Mucosa of gallbladder (tissue), 1 donor: ENCODE measurements at regions not wholly inside any gene's neighbourhood (a gene's known extent, or its start where the extent isn't known, plus 50 kb on each side); places are given as distances from the start of the nearest gene placed in this dataset.
"Not testable (repeated sequence)": the region's sequence is repeated elsewhere in the genome, so short reads cannot be mapped to it uniquely, and the experiment has no call there.

Experiments
- DNase-seq: peaks from one replicate; pipeline ENCODE4 v3.0.0-alpha.2; 2020; ENCODE audit warnings: low spot score
- donor health status: DM: no; HTN: no; CAD: no.

DNA sequence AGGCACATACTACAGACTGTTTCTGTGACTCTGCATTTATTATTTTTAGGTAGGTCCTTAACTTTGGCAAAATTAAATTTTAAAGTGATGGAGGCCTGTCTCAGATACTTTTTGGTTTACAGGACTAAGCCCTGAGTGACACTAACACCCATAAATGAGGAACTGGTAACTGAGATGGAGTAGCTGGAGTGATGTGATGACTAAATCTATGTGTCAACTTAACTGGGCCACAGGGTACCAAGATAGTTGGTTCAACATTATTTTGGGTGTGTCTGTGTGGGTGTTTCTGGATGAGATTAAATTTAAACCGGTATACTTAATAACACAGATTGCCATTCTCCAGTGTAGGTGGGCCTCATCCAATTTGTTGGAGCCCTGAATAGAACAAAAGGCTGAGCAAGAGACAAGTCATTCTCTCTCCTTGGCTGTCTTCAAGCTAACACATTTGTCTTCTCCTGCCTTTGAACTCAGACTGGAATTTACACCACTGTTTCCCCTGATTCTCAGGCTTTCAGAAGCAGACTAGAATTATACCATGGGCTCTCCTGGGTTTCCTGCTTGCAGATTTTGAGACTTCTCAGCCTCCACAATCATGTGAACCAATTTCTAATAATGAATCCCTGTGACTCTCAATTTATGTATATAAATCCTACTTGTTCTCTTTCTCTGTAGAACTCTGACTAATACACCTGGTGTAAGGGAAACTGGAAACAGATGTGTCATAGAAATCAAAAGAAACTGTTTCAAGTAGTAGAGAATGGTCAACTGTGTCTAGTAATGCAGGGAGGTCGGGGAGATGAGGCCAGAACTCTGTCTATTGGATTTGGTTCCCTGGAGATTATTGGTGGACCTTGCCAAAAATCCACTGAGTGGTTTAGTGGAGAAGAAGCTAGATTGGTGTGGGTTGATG is 579.2 kb downstream of the EPM2A start:
- DNase-seq = no peak

DNA sequence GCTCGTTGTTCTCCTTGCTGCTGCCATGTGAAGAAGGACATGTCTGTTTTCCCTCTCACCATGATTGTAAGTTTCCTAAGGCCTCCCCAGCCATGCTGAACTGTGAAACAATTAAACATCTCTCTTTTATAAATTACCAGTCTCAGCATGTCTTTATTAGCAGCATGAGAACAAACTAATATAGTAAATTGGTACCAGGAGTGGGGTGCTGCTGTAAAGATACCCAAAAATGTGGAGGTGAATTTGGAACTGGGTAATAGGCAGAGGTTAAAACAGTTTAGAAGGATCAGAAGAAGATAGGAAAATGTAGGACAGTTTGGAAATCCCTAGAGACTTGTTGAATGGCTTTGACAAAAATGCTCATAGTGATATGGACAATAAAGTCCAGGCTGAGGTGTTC is 576.7 kb downstream of the EPM2A start:
- DNase-seq = not testable (repeated sequence)

DNA sequence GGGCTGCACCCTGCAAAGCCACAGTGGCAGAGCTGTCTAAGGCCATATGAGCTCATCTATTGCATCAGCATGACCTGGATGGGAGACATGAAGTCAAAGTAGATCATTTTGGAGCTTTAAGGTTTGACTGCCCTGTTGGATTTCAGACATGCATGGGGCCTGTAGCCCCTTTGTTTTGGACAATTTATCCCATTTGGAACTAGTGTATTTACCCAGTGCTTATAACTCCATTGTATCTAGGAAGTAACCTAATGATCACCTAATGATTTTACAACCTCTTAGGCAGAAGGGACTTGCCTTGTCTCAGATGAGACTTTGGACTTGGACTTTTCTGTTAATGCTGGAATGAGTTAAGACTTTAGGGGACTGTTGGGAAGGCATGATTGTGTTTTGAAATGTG is 575.4 kb downstream of the EPM2A start:
- DNase-seq = no peak

DNA sequence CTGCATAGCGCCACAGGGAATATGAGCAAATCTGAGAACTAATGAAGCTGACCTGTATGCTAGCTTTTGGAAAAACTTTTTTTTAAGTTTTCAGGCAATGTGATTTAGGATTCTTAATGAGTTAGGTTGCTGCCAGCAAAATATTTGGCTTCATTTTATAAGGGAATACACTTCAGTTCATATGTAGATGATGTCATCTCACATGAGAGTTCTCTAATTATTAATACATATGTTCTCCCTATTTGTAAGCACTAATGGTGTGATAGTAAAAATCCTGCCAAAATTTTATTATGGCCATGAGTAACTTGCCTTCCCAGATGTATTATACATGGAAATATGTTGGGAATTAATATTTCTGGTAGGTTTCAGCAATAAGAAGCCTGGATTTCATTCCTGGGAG is 573.8 kb downstream of the EPM2A start:
- DNase-seq = no peak

DNA sequence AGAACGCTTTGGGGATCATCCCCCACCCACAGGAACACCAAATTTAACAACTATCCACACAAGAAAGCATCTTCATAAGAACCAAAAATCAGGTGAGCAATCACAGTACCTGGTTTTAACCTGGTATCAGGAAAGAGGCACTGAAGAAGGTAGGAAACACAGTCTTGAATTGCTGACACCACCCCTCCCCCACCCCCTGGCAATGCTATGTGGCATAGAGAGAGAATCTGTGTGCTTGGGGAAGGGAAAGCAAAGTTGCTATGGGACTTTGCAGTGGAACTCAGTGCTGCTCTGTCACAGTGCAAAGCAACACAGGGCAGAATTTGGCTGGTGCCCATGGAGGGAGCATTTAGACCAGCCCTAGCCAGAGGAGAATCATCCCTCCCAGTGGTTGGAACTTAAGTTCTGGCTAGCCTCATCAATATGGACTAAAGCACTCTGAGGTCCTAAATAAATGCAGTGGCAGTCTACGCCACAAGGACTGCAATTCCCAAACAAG is 565.5 kb downstream of the EPM2A start:
- DNase-seq = no peak

DNA sequence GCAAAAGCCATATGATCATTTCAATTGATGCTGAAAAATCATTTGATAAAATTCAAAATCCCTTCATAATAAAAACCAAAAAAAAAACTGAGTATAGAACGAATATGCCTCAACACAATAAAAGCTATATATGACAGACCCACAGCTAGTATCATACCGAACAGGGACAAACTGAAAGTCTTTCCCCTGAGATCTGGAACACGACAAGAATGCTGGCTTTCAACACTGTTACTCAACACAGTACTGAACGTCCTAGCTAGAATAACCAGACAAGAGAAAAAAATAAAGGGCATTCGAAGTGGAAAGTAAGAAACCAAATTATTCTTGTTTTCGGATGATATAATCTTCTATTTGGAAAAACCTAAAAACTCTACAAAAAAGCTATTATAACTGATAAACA is 559.9 kb downstream of the EPM2A start:
- DNase-seq = no peak

DNA sequence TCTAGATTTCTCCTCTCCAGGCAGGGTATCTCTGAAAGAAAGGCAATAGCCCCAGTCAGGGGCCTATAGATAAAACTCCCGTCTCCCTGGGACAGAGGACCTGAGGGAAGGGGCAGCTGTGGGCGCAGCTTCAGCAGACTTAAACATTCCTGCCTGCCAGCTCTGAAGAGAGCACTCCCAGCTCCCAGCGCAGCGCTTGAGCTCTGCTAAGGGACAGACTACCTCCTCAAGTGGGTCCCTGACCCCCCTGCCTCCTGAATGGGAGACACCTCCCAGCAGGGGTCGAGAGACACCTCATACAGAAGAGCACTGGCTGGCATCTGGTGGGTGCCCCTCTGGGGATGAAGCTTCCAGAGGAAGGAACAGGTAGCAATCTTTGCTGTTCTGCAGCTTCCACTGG is 556.9 kb downstream of the EPM2A start:
- no peak for DNase-seq

DNA sequence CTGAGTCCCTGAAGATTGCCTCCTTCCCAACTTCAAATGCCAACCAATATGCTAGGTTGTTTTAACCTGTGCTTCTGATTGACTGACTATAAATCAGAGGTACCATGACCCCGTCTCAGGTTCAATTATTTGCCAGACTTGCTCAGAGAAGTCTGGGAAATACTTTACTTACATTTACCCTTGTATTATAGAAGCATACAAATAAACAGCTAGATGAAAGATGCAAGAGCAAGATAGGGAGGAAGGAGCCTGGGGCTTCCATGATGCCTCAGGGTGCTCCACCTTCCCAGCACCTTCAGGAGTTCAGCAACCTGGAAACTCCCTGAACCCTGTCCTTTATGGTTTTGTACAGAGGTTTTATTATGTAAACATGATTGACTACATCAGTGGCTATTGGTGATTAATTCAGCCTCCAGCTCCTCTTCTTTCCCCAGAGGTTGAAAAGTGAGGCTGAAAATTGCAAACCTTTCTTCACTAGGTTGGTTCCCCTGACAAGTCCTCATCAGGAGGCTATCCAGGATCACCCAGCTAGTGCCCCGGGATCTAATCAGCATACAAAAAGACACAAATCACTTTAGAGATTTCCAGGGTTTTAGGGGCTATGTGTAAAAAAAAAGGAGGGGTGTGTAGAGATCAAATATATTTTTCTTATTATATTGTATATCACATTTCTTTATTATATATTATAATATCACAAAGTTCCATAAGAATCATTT is 547.7 kb downstream of the EPM2A start:
- no peak for DNase-seq

DNA sequence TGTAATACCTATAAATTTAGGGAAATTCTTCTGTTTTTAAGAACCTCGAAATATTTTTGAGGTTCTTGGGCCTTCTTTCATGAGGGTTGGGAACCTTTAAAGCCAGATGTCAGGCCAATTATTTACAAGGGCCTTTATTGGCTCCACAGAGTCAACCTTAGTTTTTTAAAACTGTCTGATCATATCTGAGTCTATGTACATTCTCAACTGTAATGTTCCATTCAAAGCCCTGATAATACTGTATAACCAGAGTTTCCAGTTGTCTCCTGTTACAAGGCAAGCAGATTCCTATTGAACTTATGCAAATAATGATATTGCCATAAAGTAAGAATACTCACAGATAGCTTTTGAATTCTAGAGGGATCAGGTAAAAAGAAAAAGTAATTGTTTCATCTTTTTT is 545.5 kb downstream of the EPM2A start:
- no peak for DNase-seq

DNA sequence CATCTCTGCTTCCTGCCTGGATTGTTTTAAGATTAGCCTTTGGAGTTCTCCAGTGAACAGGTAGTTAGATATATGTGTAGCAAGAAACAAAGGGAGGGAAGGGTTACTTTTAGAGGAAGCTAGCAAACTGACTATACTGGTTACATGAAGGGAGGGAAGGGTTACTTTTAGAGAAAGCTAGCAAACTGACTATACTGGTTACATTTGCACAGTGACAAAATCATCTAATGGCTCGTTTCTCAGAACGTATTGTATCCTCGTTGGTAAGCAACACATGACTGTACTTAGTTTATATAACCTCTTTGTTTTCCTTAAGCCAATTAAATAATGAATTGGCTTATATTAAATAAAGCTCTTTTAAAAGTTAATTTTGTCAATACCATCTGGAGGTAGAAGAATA is 540.9 kb downstream of the EPM2A start:
- no peak for DNase-seq

DNA sequence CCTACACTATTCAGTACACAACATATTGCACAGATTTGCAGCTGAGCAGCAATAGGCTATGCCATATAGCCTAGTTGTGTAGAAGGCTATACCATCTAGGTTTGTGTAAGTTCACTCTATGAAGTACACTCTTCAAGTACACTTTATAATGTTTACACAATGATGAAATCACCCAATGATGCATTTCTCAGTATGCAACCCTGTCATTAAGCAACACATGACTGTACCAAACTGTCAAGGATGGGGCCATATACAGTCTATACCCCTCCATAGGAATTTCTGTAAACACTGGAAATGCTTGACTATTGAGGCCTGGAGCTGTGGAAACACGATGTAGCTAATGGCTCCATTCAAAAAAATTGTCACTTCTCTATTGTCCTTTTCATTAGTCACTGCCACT is 535.4 kb downstream of the EPM2A start:
- no peak for DNase-seq

DNA sequence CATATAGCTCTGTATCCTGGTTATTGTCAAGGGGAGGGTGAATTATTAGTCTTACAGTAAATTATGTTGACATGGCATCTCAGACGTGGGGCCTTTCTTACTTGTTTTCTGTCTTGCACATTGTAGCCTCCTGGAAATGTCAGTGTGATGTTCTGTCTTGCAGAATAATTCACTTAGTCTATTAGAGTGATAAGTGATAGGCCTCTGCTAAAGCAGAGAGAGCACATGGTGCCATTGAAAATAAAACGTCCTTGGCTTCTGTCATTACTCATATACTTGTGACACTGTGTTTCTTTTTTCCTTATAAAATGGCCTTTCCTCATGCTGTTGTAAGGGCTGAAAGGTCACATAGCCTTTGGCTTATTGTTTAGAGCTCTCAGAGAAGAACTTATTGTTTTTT is 531.0 kb downstream of the EPM2A start:
- no peak for DNase-seq

DNA sequence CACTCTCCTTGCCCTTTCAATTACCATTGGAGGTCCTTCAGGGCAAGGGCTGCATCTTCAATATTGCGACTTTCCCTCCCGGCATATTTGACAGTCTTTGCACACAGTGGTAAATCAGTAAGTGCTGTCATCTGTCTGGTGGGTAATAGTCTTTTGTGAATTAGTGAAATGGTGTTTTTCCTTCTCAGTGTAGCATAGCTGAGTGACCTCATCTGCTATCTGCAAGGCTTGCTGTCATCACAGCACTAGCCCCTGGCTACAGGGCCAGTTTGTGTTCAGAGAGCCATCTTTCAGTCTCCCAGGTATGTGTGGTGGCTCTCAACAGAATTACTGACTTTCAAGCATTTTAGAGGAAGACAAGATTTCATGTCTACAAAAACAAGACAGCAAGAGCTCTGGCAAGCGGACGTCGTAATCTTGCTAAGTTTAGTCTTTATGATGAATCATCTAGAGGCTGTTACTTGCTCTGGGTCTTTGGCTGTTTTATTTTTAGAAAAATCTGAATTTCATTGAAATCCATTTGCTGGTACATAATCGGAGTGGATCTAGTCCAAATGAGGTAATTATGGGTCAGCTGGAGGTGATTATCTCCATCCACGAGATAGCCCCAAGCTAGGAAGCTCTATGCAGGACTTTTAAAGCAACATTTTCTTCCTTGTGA is 528.9 kb downstream of the EPM2A start:
- no peak for DNase-seq

DNA sequence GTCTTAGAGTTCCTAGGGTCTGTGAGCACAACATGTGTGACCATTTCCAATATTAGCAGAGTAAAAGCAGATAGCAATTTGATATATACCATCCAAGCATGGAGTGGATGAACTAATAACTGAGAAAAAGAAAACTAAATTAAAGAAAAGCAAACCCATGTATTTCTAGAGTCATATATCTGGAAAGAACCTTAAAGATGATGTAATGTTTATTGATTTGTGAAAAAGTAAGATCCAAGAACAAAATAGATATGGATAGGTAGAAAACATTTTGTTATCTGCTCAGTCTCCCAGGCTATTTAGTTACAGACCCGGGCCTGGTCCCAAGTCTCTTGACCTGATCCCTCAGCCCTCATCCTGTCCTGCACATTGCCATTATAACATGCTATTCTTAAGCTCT is 526.8 kb downstream of the EPM2A start:
- no peak for DNase-seq

DNA sequence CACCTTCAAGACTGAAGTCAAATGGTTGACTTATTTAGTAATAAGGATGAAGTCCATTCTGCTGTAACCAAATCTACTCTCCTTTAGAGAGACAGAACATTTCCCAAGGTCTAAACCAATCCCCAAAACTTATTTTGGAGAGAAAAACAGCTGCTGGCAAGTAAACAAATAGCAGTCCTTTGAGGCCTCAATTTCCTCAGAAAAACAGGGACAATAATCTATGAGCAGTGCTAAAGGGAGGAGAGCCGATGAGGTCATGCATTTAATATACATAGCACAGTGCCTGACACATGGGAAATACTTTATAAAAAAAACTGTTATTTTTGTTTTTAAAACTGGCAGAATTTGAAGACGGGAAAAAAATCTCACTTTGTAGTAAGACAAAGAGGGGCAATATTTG is 526.0 kb downstream of the EPM2A start:
- no peak for DNase-seq

DNA sequence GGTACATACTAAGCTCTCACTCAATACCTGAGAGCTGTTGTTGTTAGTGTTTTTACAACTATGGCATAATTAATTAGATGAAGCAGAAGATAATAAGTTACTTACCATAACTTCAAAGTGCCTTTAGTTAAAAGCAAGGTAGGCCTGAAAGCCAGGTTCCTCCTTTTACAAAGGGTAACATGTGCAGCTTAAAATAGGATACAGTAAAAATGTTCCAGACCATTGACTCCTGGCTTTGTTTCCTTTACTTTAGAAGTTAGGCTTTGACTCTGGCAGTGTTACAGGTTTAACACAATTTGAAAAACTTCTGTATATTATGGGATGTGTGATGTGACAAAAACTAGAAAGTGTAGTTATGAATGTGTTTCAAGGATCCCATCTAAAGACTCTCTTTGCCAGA is 522.5 kb downstream of the EPM2A start:
- no peak for DNase-seq

DNA sequence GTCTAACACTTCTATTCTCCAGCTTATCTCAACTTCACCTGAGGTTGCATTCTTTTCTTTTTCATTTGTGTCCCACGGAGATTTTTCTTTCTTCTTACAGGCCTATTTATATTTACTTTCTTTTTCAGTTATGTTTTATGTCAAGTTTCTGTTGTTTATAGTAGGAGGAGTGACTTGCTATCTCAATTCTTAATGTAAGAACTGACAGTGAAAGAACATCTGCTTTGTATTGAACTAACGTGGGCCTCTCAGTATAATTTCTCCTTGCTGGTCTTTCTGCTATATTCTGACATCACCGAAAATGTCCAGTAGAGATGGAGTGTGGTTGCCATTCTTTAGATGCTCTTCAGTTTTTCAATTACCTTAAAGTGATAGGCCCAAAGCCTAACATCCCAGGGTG is 521.7 kb downstream of the EPM2A start:
- no peak for DNase-seq

DNA sequence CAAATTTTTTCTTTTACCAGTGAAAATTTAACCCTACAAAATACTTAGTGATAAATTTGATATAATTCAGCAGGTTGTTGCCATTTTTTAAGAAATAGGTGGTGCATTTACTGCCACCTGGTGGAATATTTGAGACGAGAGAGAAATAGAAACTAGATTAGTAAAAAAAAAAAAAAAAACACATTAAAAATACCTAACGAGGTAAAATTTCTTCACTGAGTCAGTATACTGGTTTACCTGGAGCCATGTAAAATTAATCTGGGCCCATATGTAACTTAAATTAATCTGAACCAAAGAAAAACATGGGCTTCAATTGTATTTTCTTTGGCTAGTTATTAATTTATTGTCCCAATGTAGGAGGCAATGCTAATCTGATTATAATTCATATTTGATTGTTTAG is 520.8 kb downstream of the EPM2A start:
- no peak for DNase-seq

DNA sequence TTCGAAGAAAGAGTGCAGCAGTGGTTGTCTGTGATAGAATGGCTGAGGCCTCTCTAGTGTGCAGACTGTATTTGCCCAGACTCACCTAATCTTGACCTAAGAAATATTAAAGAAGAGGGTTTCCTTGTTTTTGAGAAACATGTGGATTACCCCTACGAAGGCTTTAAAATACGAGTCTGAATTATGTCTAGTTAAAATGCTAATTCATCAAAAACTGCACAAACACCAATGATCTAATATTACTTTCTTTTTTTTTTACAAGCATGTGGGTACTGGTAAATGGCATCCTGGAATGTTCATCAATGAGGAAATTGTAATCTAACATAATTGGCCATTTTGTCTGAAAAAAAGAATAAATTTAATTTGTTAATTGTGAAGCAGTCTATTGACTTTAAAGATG is 510.9 kb downstream of the EPM2A start:
- no peak for DNase-seq

DNA sequence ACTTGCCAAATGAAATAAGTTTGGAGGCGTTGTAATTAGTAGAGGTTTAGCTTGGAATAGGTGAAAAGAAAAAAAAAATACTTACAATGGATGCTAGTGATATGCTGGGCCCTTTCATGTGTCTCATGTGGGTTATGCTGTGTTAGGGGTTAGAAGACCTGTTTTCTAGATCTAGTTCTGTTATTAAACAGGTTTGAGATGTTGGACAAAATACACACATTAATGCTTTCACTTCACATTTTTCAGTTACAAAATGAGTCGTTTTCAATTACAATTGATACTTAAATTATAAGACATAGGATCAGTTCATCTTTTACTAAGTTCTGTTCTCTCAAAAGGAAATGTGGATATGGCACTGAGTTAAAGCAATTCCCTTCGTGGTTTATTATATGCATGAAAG is 509.8 kb downstream of the EPM2A start:
- DNase-seq = no peak

DNA sequence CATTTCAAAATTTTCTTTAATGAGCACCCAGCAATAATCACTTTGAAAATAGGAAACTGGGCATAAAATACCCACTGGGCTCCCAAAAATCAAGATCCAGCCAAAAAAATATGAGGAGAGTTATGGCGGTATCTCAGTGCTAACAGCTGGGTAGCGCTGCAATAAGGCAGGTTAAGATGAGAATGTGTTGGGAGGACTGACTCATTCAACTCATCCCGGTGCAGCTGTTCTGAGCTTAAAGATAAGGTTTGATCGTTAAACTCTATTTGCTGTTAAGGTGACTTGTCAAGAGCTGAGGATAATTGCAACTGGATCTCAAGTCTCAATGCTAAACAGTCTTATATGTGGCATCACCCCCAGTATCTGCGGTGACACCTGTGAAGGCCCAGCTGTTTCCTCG is 507.7 kb downstream of the EPM2A start:
- no peak for DNase-seq

DNA sequence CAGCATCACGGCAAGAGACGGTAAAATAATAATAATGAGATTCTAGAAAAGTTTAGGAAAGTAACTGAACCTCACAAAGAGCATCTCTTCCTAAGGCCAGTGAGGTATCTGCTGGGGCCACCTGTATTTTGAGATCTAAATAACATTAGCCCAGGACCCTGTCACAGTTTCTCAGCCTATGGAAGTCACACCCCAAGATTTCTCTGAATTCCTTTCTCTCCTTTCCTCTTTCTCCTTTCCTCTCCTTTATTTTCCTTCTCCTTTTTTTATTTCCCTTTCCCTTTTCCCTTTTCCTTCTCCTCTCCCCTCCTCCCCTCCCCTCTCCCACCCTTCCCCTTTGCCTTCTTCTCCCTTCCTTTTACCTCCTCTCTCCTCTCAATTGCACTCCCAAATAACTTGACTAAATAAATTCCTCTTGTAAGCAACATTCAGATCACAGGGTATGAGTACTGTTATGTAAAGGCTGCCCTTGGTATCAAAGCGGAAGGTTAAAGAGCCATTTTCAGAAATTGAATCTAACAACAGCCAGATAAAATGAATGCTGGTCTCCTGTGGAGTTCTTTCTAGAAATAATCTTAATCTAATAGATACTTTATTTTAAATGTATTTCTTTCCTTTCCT is 506.2 kb downstream of the EPM2A start:
- DNase-seq = no peak
